NCI-H524 treated with DMSO at 0.1 percent for 48 hours (cell line): ENCODE measurements at regions not wholly inside any gene's neighbourhood (a gene's known extent, or its start where the extent isn't known, plus 50 kb on each side); places are given as distances from the start of the nearest gene placed in this dataset.

Experiments
- DNase-seq: peaks from one replicate; lab custom pipeline; 2025; lab: John Stamatoyannopoulos, UW

DNA sequence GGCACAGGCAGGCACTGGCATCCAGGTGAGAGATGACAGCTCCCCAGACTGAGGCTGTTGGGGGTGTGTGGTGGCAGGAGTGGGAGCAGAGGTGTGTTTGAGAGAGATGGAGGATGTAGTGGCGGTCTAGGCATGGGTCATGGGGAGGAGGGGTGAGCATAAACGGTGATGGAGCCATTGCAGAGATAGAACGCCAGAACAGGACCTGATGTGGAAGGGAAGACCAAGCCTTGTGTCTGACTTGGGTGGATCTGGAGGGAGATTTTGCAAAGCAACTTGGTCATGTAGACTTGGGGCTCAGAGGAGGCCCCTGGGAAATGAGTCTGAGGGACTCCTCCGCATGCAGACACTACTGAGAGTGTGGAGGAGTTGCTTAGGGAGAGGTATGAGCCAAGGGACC, 50.0 kb upstream of the CLDN5 start:
- DNase-seq = no peak

DNA sequence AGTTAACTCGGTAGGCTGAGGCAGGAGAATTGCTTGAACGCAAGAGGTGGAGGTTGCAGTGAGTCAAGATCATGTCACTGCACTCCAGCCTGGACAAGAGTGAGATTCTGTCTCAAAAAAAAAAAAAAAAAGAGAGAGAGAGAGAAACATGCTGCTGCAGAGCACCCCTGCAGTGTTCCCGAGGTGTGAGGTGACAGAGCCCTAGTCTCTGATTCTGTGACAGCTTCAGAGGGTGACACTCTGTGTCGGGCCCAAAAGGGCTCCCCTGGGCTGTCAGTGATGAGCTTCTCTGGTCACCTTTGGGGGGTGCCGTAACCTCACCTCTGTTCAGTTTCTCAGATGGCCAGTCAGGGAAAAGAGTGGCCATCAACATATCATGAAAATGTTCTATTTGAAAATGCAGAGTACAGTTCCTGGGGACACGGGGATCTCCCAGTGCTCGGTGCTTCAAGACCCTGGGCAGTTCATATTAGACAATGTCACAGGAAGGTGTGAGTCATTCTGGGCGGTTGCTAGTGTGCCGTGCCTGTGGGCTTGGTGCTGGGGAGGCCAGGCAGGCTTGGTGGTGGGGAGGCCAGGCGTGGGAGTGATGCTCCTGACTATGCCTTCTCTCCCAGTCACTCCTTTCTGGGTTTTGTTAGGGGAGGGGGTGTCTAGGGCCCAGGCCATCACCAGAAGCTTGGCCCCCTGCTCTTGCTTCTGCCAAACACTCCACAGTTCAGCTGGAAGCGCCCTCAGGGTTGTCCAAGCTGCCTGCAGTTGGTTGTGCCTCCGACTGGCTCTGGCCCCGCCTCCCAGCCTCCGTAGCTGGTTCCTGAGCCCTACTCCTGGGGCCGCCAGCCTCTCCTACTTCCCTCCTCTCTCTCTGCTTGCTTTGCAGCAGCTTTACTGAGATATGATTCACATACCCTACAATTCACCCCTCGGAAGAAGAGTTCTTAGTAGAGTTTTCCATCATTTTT, 52.5 kb upstream of the CLDN5 start:
- DNase-seq = no peak

DNA sequence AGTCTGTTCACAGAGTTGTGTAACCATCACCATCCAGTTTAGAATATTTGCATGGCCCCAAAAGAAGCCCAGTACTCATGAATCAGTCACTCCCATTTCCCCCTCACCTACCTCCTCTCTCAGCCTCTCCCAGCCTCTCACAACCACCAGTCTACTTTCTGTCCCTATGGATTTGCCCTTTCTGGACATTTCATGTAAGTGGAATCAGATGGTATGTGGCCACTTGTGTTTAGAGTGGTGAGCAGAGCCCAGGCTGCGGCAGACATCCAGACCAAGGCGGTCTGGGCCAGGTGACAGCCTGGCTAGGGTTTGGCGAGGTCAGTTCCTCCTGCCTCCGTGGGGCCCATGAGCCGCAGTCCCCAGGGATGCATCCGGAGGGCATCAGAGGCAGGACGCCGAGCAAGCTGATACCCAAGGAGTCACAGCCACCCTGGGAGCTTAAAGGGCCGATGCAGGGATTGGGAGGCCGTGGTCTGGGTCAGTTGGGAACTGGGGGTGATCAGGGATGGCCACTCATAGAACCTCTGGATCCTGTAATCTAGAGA, 53.3 kb upstream of the CLDN5 start:
- DNase-seq = no peak

DNA sequence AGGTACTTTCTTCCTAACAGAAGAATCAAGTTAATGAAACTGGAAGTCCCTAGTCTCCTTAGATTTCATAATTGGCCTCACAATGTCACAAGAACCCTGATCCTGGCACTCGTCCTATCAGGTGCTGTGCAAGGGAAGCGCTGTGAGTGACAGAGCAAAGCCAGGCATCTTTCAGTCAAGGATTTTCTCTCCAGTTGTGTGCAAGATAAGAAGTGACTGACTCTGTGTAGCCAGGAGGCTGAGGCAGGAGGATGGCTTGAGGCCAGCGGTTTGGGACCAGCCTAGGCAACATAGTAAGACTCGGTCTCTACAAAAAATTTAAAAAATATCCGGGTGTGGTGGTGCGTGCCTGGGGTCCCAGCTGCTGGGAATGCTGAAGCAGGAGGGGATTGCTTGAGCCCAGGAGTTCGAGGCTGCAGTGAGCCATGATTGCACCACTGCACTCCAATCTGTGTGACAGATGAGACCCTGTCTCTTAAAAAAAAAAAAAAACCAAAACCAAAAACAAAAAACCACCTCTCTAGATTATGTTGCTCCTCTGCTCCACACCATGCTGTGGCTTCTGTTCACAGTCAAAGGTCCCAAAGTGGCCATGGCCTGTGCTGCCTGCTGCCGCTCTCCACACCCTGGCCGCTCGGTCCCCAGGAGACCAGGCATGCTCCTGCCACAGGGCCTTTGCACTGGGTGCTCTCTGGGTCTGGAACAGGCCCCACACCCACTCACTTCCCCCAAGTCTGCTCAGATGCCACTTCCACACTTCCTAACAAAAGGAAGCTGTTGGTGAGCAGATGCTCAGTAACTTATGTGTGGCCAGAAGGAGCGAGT, 54.2 kb upstream of the CLDN5 start:
- DNase-seq = no peak

DNA sequence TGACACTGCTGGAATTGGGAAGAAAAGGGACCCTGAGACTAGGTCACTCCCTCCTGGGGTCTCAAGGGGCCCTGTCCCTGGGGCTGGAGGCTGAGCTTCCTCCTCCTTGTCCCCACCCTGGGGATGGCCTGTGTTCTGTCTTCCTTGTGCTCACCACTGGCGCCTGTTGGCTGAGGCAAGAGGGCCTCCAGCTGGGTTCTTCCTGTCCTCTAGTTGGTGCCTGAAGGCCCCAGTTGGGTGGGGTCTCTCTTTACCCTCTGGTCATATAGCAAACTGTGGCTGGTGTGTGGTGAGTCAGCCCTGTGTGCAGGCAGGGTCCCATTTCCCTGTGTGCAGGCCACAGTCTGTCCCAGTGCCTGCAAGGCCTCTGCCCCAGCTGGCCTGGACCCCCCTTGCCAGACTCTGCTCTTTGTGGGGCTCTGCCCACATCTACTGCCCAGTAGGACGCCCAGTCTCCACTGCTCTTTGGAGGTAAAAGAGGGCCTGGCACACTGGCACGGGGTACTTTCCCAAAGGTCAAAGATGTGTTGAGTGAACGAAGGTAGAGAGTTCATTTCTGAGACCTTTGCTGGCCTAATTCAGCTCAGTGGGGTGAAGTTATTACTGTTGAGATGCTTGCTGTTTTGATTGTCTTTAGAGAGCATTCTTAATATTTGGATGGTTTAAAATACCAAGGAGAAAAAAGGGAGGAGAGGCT, 55.1 kb upstream of the CLDN5 start:
- no peak for DNase-seq

DNA sequence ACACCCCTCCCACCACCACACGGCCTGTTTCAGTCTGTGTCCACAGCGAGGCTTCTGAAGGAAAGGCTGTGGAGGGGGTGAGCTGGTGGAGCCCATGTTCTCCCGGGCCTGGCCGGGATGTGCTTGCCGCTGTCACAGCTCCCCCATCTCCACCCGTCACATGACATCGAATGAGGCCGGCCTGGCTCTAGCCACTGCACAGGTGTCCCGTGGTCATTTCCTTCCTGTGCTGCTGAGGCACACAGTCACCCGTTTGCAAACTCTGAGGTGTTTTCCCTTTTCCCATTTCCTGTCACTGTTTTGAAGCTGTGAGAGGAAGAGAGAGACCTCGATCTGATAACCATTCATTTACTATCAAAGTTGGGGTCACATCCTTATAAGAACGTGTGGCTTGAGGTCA, 55.7 kb upstream of the CLDN5 start:
- DNase-seq = no peak

DNA sequence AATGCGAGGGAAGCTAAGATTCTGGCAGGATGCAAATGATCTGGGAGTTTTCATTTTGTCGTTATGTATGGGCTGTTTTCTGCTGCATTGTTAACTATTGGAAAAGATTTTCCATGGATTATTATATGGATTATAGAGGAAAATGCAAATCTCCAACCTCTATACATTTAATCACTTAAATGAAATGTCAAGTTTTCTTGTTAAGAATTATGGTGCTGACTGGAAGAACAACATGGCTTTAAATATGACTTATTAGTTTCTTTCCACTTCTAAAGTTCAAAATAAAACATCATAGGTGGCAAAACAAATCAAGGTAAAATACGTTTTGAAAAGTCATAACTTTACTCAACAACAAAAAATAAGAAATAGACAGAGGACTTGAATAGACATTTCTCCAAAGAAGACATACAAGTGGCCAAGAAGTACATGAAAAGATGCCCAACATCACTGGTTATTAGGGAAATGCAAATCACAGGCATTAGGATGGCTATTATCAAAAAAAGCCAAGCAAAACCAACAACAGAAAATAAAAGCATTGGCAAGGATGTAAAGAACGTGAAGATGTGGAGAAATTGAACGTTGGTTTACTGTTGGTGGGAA, 56.2 kb upstream of the CLDN5 start:
- DNase-seq = no peak

DNA sequence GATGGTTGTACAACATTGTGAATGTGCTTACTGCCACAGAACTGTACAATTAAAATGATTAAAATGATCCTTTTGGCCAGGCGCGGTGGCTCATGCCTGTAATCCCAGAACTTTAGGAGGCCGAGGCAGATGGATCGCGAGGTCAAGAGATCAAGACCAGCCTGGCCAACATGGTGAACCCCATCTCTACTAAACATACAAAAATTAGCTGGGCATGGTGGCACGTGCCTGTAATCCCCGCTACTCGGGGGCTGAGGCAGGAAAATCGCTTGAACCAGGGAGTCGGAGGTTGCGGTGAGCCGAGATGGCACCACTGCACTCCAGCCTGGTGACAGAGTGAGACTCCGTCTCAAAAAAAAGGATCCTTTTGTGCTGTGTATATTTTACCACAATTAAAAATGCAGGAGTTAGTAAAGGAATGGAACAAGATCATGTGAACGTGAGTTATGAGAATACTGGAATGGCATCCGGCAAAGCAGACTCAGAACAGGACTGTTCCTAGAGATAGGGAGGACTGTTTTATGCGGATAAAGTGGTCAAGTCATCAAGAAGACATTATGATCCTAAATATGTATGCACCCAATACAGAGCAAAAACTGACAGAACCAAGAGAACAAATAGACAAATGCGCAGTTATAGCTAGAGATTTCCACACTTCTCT, 58.0 kb upstream of the CLDN5 start:
- DNase-seq = no peak

DNA sequence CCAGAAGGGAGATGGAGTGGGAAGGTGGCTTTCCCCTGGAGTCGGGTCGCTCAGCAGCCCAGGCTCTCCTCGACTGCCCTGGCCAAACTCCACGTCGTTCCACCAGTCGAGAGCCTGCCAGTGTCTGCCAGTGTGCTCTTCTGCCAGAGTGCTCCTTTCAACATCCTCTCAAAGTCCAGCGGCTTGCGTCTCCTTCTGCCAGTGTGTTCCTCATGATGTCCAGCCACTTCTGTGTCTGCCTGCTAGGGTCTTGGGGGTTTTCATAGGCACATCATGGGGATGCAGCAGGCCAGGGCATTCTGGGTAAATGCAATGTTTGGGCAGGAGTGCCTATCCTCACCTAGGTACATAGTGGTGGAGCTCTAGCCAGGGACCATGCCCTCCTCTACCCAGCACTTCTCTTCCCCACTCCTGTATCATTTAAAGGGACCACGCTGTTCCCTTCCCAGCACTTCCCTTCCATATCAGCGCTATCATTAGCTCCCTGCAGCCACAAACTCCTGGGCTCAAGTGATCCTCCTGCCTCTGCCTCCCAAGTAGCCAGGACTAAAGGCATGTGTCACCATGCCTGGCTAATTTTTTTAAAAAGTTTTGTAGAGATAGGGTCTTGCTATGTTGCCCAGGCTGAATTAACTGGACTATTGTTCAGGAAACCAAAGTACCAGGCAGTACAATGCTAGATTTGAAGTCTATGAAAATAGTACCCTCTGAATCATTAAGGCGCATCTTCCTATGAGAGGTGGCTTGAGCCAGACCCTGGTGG, 62.9 kb upstream of the CLDN5 start:
- no peak for DNase-seq

DNA sequence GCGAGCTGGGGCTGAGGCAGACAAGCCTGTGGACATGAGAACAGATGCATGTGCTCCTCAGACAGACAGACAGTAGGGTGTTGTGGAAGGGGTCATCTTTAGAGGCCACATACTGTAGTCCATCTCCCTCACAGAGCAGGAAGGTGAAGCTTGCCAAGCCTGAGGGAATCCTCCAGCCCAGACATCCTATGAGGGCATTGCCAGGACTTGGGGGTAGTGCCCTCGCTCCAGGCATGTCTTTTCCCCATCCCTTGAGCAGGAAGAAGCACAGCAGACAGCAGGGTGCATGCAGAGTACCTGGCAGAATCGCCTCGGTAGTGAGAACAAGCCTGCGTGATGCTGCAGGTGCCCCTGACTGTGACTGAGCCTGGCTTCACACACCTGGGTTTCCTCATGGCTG, 66.5 kb upstream of the CLDN5 start:
- DNase-seq = no peak

DNA sequence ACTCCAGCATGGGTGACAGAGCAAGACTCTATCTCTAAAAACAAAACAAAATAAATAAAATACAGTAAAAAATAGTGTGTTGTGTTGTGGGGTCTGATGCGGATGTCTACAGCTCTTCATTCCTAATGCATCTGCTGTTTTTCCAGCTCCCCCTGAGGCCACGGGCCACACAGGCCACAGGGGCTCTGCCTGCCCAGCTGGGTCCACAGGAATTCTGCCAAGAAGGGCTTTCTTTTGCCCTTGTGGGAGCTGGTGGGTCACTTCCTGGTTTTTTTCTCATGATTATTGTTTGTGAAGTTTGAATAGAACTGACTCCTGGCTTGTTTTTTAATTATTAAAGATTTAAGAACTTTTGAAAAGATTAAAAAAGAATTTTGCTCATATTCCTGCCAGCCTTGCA, 67.4 kb upstream of the CLDN5 start:
- DNase-seq = no peak

DNA sequence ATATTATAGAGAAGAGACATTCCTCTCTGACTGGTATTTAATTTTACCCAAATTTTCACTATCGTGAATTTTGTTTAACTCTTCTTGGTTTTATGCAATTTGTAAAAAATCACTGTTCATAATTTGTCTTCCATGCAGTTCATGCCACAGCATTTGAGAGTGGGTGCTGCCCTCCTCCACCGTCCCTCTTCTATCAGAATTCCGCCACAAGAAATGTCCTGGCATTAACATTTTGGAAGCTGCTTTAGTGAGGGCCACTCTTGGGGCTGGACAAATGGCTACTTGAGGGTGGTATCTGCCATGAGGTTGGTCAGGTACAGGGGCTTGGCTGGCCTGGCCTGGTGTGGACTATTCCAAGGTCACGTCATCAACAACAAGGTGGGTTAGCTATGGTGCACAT, 68.3 kb upstream of the CLDN5 start:
- no peak for DNase-seq

DNA sequence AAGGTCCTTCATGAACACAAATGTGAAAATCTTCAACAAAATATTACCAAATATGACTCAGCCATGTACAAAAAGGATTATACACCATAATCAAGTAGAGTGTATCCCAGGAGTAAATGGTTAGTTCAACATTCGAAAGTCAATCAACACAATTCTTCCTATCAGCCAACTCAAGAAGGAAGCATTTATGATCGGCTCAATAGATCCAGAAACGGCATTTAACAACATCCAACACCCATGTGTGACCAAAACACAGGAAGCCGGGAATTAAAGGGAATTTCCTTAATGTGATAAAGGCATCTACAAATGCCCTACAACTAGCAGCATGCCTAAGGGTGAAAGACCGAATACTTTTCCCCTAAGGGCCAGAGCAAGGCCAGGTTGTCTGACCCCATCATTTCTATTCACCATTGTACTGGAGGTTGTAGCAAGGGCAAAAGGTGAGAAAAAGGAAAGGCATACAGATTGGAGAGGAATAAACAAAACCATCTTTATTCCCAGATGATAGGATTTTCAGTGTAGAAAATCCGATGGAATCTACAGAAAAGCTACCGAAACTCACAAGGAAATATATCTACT, 69.9 kb upstream of the CLDN5 start:
- DNase-seq = no peak

DNA sequence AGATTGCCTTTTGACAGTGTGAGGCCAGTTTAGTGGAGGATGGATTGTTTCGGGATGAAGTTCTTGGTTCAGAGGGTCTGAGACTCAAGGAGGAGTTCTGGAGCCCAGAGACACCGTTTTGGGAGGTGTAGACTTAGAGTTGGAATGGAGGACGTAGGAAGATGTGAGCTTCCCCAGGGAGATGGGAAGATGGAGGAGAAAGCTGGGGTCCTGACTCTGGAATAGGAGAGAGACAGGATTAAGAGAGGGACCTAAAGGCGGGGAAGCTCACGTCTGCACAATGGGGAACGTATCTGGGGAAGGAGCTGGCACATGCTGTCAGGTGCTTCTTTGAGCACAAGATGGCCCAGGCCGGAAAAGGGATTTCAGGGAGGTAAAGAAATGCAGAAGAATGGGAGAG, 71.3 kb upstream of the CLDN5 start:
- no peak for DNase-seq

DNA sequence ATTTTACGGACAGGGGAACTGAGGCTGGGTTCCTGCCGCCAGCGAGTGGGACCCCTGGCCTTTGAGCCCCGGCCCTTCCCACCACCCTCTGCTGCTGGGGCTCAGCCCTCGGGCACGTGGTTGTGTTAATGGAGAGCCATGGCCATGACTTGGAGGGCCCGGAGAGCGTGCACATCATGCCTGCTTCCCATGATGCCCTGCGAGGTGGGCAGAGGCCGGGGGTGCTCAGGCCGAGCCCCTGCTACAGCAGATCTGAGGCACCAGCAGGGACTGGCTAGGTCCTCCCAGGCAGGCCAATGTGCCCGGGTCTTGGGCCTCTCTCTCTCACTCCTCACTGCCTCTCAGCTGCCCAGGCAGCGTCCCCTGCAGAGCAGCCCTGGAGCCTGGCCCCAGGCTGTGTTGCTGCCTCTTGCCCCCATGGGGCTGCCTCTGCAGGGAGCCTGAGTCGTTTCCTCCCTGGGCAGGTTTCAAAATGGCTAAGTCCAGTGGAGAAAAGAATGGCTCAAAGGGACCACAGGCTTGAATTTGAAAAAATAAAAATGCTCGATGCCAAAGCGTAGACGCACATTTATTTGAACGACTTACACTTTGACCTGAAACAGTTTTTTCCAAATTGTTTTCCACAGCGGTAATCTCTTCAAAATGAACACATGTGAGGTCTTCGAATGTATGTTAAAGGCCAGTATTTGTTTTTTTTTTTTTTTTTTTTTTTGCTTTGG, 72.6 kb upstream of the CLDN5 start:
- DNase-seq = no peak

DNA sequence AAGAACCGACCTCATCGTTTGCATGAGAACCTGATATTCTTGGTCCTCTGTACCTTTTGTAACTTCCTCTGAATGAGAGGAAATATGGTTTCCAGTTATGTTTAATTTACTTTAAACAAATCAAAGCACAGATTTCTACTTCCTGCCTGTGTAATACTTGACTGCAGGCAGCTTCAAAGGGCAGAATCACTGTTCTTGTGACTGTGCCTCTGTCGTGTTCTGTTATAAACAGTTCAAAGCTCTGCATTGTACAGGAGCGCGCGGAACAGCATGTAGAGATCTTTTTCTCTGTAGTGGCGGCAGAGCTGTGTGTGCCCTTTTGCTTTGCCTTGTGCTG, 73.2 kb upstream of the CLDN5 start:
- no peak for DNase-seq

DNA sequence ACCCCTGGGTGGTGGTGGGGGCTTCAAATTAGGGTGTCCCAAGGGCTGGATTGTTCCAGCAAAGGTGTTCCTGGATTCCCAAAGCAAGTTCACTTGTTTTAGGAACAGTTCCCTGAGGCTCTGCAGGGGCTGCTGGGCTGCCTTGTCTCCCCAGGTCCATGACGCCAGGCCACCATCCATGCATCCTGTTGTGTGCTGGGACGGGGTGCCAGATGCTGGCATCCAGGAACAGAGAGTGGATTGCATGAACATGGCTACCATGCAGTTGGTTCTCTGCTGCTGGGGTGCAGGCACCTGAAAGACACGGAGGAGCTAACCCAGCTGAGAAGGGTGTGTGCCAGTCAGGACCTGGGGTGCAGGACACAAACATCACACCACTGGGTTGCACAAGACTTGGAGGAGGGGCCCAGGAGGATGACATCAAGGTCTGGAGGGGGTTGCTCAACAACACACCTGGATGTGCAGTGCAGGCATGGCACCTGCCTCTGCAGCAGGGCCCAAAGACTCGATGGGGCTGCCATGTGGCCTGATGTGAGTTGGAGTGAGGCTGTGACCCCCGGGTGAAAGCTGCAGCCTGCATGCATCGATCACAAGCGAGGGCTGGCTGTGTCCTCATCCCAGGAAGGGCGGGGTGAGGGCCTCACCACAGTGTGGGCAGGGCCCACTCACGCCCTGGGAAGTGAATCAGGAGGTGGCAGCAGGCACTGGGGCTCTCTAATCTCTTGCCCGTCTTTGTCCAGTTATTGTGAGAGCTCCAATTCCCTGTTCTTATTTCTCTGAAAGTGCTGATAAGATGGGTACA, 74.0 kb upstream of the CLDN5 start:
- no peak for DNase-seq

DNA sequence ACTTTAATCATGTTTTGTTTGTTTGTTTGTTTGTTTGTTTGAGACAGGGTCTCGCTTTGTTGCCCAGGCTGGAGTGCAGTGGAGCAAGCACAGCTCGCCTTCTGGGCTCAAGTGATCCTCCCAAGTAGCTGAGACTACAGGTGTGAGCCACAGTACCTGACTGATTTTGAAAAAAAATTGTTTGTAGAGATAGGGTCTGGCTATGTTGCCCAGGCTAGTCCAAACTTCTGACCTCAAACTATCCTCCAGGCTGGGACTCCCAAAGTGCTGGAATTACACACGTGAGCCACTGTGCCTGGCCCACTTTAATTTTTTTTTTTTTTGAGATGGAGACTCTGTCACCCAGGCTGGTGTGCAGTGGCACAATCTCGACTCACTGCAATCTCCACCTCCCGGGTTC, 74.8 kb upstream of the CLDN5 start:
- no peak for DNase-seq
